ENCODE measurements at regions not wholly inside any gene's neighbourhood (a gene's known extent, or its start where the extent isn't known, plus 50 kb on each side); places are given as distances from the start of the nearest gene placed in this dataset.

DNA sequence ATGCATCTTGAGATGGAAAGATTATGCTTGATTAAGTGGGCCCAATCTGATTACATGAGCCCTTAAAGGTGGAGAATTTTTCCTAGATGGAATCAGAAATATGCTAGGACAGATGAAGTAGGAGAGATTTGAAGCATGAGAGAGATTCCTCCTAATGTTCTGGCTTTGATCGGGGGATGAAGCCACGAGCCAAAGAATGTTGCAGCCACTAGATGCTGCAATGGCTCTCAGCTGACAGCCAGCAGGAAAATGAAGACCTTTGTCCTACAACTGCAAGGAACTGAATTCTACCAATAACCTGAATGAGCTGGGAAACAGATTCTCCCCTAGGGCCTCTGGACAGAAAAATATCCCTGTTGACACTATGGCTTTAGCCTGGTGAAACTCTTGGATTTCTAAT, 82.6 kb upstream of the ATP2B1 start:
- TF ChIP-seq, protein P1, sequence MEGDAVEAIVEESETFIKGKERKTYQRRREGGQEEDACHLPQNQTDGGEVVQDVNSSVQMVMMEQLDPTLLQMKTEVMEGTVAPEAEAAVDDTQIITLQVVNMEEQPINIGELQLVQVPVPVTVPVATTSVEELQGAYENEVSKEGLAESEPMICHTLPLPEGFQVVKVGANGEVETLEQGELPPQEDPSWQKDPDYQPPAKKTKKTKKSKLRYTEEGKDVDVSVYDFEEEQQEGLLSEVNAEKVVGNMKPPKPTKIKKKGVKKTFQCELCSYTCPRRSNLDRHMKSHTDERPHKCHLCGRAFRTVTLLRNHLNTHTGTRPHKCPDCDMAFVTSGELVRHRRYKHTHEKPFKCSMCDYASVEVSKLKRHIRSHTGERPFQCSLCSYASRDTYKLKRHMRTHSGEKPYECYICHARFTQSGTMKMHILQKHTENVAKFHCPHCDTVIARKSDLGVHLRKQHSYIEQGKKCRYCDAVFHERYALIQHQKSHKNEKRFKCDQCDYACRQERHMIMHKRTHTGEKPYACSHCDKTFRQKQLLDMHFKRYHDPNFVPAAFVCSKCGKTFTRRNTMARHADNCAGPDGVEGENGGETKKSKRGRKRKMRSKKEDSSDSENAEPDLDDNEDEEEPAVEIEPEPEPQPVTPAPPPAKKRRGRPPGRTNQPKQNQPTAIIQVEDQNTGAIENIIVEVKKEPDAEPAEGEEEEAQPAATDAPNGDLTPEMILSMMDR (conservative IDR thresholded peaks at IDR 0.05 in 1 of 2, IDR thresholded peaks at IDR 0.05 in 1 of 2; ENCODE audit: extremely low read depth in 1 of 2, insufficient read depth in 1 of 2, low read depth in 1 of 2, low read length in 2 of 2), result no peak
- TF ChIP-seq EZH2 (IDR thresholded peaks at IDR 0.05; ENCODE audit: borderline replicate concordance, low read length), result no peak
